GM23338 (cell line): ENCODE measurements at regions not wholly inside any gene's neighbourhood (a gene's known extent, or its start where the extent isn't known, plus 50 kb on each side); places are given as distances from the start of the nearest gene placed in this dataset.
A peak's percentile ranks its signal among the peaks of the same experiment; 100 is the strongest.

Experiments
- ATAC-seq: fragments of 200-7000 bp; cut with Tn5 transposase; 3 replicates; pipeline ENCODE4 v1.9.1; 2020
- DNase-seq: peaks from one replicate; pipeline ENCODE4 v3.0.0-alpha.2; 2015; ENCODE audit warnings: low spot score
- H2AFZ ChIP-seq: fragments of 200-600 bp; sonication (generic); 2 replicates; pipeline ENCODE4 v1.8.0; 2016; ENCODE audit warnings: antibody characterized with exemption, mild to moderate bottlenecking, moderate library complexity
- H3F3A ChIP-seq: fragments of 200-600 bp; sonication (generic); replicated peaks from 2 replicates; pipeline ENCODE4 v1.8.0; 2017; ENCODE audit warnings: antibody characterized with exemption, mixed run types, low read depth
- H3K27ac ChIP-seq: fragments of 200-600 bp; sonication (generic); 2 replicates; pipeline ENCODE4 v1.6.1; 2016; ENCODE audit warnings: low read depth
- H3K27me3 ChIP-seq: fragments of 200-600 bp; sonication (generic); 2 replicates; pipeline ENCODE4 v1.8.0; 2016; ENCODE audit warnings: mild to moderate bottlenecking, mixed run types, moderate library complexity; ENCODE audit not compliant: insufficient read depth
- H3K36me3 ChIP-seq: fragments of 200-600 bp; sonication (generic); 2 replicates; pipeline ENCODE4 v1.8.0; 2016; ENCODE audit warnings: mild to moderate bottlenecking; ENCODE audit not compliant: insufficient read depth
- H3K4me1 ChIP-seq: fragments of 200-600 bp; sonication (generic); 2 replicates; pipeline ENCODE4 v1.8.0; 2016; ENCODE audit warnings: mild to moderate bottlenecking, moderate library complexity; ENCODE audit not compliant: insufficient read depth
- H3K4me2 ChIP-seq: fragments of 200-600 bp; sonication (generic); 2 replicates; pipeline ENCODE4 v1.7.1; 2017; ENCODE audit warnings: mixed run types
- H3K4me3 ChIP-seq: fragments of 200-600 bp; sonication (generic); 2 replicates; pipeline ENCODE4 v1.6.1; 2016; ENCODE audit warnings: mixed run types
- H3K79me2 ChIP-seq: fragments of 200-600 bp; sonication (generic); replicated peaks from 2 replicates; pipeline ENCODE4 v1.8.0; 2017; ENCODE audit warnings: mild to moderate bottlenecking; ENCODE audit not compliant: insufficient read depth
- H3K9me2 ChIP-seq: fragments of 200-600 bp; sonication (generic); 2 replicates; pipeline ENCODE4 v1.8.0; 2017; ENCODE audit not compliant: insufficient read depth
- H4K20me1 ChIP-seq: fragments of 200-600 bp; sonication (generic); replicated peaks from 2 replicates; pipeline ENCODE4 v1.8.0; 2017; ENCODE audit warnings: mild to moderate bottlenecking; ENCODE audit not compliant: insufficient read depth
- H3K27ac Mint-ChIP-seq: 2 replicates; pipeline ENCODE4 v1.8.0; 2020; ENCODE audit warnings: inconsistent platforms, mild to moderate bottlenecking, moderate library complexity, mixed read lengths
- H3K27me3 Mint-ChIP-seq: 3 replicates; pipeline ENCODE4 v1.8.0; 2022; ENCODE audit warnings: low read depth, mild to moderate bottlenecking, moderate library complexity, mixed read lengths, inconsistent platforms; ENCODE audit not compliant: insufficient read depth, poor library complexity
- H3K36me3 Mint-ChIP-seq: 3 replicates; pipeline ENCODE4 v1.8.0; 2021; ENCODE audit warnings: low read depth, mild to moderate bottlenecking, inconsistent platforms, moderate library complexity, mixed read lengths
- H3K4me1 Mint-ChIP-seq: 3 replicates; pipeline ENCODE4 v1.8.0; 2020; ENCODE audit warnings: mild to moderate bottlenecking, inconsistent platforms, mixed read lengths
- H3K4me3 Mint-ChIP-seq: 3 replicates; pipeline ENCODE4 v1.8.0; 2021; ENCODE audit warnings: moderate library complexity, mild to moderate bottlenecking, inconsistent platforms, mixed read lengths
- H3K9me3 Mint-ChIP-seq: 3 replicates; pipeline ENCODE4 v1.8.0; 2020; ENCODE audit warnings: moderate library complexity, mild to moderate bottlenecking, inconsistent platforms, mixed read lengths
- JUNB ChIP-seq: IDR thresholded peaks from one replicate; pipeline ENCODE4 v1.6.1; 2016; ENCODE audit warnings: antibody characterized with exemption; ENCODE audit not compliant: unreplicated experiment
- NANOG ChIP-seq: IDR thresholded peaks from 2 replicates; pipeline ENCODE4 v1.6.1; 2016; ENCODE audit warnings: antibody characterized with exemption, borderline replicate concordance
- REST ChIP-seq: IDR thresholded peaks from one replicate; pipeline ENCODE4 v1.6.1; 2018; ENCODE audit warnings: antibody characterized with exemption; ENCODE audit not compliant: unreplicated experiment
- STAT1 ChIP-seq: IDR thresholded peaks from one replicate; pipeline ENCODE4 v1.6.1; 2016; ENCODE audit warnings: antibody characterized with exemption; ENCODE audit not compliant: unreplicated experiment
- ZNF114 ChIP-seq: fragments of 250-450 bp; sonication (Bioruptor Pico); IDR thresholded peaks from 2 replicates; pipeline ENCODE4 v1.5.0; 2020; ENCODE audit warnings: mild to moderate bottlenecking, moderate library complexity
- TF ChIP-seq, protein P1 (sequence below), 2 experiments: fragments of 200-600 bp in 1 of 2; sonication (generic) in 1 of 2; conservative IDR thresholded peaks; 2 replicates each; pipeline versions ENCODE4 v1.5.1 to v1.6.1; 2016 to 2017; ENCODE audit warnings: antibody characterized with exemption in 2 of 2, low read depth in 2 of 2, mild to moderate bottlenecking in 2 of 2, moderate library complexity in 1 of 2

DNA sequence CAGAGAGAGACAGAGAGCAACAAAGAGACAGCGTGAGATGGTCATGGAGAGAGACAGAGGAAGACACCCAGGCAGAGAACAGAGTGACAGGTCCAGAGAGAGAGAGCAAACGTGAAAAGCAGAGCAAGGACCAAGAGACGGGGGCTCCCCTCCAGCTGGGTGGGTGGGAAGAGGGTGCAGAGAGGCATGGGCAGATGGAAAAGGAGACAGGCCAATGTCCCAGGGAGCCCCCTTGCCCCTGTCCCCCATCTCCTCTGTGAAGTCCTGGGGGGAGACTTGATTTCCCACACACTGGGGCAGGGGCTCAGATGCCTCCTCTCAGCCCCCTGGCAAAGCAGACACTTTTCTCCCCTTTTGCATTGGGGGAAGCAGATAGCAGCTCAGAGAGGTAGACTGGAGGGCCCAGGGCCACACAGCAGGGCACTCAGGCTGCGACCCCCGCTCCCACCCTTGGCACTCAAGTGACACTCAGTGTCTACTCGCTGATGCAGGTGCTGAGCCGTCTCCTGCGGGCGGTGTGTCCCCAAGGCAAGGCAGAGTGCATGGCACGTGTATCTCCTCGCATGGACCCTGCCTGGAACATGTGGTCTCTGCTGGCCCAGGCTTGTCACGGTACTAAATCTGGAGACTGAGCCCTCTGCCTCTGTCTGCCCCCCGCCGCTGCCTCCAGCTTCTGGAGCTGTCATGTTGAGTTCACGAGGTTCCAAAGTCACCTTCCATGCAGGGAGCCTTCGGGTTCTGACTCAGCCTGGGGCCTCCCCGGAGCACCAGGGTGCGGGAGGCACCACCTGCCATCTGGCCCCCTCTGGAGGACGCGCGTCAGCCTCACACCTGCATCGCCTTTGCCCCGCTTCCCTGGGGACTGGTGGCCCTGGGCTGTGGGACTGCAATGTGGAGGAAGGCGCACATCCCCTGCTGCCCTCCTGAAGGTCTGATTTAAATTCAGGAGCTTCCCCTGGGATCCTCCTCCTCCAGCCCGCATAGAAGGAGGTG, 215.9 kb upstream of the GSE1 start:
- TF ChIP-seq, protein P1, sequence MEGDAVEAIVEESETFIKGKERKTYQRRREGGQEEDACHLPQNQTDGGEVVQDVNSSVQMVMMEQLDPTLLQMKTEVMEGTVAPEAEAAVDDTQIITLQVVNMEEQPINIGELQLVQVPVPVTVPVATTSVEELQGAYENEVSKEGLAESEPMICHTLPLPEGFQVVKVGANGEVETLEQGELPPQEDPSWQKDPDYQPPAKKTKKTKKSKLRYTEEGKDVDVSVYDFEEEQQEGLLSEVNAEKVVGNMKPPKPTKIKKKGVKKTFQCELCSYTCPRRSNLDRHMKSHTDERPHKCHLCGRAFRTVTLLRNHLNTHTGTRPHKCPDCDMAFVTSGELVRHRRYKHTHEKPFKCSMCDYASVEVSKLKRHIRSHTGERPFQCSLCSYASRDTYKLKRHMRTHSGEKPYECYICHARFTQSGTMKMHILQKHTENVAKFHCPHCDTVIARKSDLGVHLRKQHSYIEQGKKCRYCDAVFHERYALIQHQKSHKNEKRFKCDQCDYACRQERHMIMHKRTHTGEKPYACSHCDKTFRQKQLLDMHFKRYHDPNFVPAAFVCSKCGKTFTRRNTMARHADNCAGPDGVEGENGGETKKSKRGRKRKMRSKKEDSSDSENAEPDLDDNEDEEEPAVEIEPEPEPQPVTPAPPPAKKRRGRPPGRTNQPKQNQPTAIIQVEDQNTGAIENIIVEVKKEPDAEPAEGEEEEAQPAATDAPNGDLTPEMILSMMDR (conservative IDR thresholded peaks at IDR 0.05; ENCODE audit: low read depth in 2 of 2): peak; percentile 9 to 47; a peak in 2 of 4 replicates
- no peak for TF ChIP-seq JUNB
- H3K27ac ChIP-seq: no peak overlapping the region; the same call in 1 of the 2 replicates
- no peak overlapping the region for H2AFZ ChIP-seq
- no peak overlapping the region for H3K4me3 ChIP-seq
- Mint-ChIP-seq H3K4me1 (peaks cover 49% of the 10 kb centered on the region), H3K36me3 (no peaks in the 10 kb centered on the region), H3K27ac (no peak overlapping the region), H3K27me3 (peaks cover 18% of the 10 kb centered on the region), H3K4me3 (no peak overlapping the region; the same call in 2 of the 3 replicates), H3K9me3 (no peaks in the 10 kb centered on the region; the same call in 2 of the 3 replicates)
- H3F3A ChIP-seq: peaks cover 10% of the 10 kb centered on the region; the same call in 1 of the 2 replicates
- no peaks in the 10 kb centered on the region for H3K9me2 ChIP-seq
- H3K4me2 ChIP-seq: no peak overlapping the region
- H3K79me2 ChIP-seq: no peaks in the 10 kb centered on the region
- H3K4me1 ChIP-seq: peaks cover 16% of the 10 kb centered on the region; the same call in 1 of the 2 replicates
- peak; percentile 54 for DNase-seq
- H3K36me3 ChIP-seq: no peaks in the 10 kb centered on the region
- H3K27me3 ChIP-seq: no peaks in the 10 kb centered on the region
- ATAC-seq: peak; percentile 8
- H4K20me1 ChIP-seq: peaks cover 4% of the 10 kb centered on the region

DNA sequence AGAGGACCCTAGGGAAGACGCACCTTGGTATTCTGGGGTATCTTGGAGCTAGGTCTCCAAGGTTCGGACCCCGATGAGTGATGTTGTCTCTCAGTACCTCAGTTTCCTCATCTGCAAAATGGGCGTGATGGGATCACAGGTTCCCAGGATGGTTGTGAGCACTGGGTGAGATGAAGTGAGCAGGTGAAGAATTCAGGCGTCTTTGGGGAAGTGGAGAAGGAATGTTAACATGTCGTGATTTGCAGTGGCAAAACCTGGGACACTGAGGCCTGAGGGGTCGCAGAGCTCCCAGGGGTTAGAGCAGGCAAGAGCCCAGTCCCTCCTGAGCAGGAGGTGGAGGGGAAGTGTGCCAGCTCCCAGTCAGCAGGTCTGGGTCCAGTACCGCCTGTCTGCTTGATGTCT, 215.1 kb upstream of the GSE1 start:
- no peaks in the 10 kb centered on the region for H3K36me3 ChIP-seq
- no peaks in the 10 kb centered on the region for H3K27me3 ChIP-seq
- H3K4me1 Mint-ChIP-seq: peaks cover 54% of the 10 kb centered on the region
- no peak overlapping the region for H3K4me3 Mint-ChIP-seq
- no peaks in the 10 kb centered on the region for H3K36me3 Mint-ChIP-seq
- no peak overlapping the region for H3K4me3 ChIP-seq
- DNase-seq (no peak), ATAC-seq (no peak)
- H3K27me3 Mint-ChIP-seq: peaks cover 20% of the 10 kb centered on the region
- peaks cover 4% of the 10 kb centered on the region for H4K20me1 ChIP-seq
- no peaks in the 10 kb centered on the region for H3K9me2 ChIP-seq
- no peak overlapping the region for H3K4me2 ChIP-seq
- no peak overlapping the region for H3K27ac ChIP-seq
- no peaks in the 10 kb centered on the region for H3K79me2 ChIP-seq
- peaks cover 19% of the 10 kb centered on the region; the same call in 1 of the 2 replicates for H3K4me1 ChIP-seq
- H2AFZ ChIP-seq: no peak overlapping the region
- H3F3A ChIP-seq: peaks cover 10% of the 10 kb centered on the region; the same call in 1 of the 2 replicates
- H3K9me3 Mint-ChIP-seq: no peaks in the 10 kb centered on the region; the same call in 2 of the 3 replicates
- H3K27ac Mint-ChIP-seq: no peak overlapping the region
- TF ChIP-seq REST (no peak), STAT1 (no peak), ZNF114 (no peak), NANOG (no peak)
- TF ChIP-seq, protein P1 (conservative IDR thresholded peaks at IDR 0.05; ENCODE audit: low read depth in 2 of 2): no peak
